H9 (cell line): ENCODE measurements at regions not wholly inside any gene's neighbourhood (a gene's known extent, or its start where the extent isn't known, plus 50 kb on each side); places are given as distances from the start of the nearest gene placed in this dataset.

Experiments used
- DNase-seq: peaks from one replicate; pipeline ENCODE4 v3.0.0-alpha.2; 2017
- H2AFZ ChIP-seq: one replicate; pipeline ENCODE4 v1.6.1; 2013; ENCODE audit warnings: mild to moderate bottlenecking, low read length, control low read depth, moderate library complexity
- H2AK5ac ChIP-seq: 2 replicates; pipeline ENCODE4 v1.6.1; 2013; ENCODE audit warnings: low read length, control low read depth, mixed read lengths; ENCODE audit not compliant: insufficient read length
- H2BK120ac ChIP-seq: one replicate; pipeline ENCODE4 v1.6.1; 2013; ENCODE audit warnings: low read depth, mild to moderate bottlenecking, low read length, control low read depth, inconsistent platforms; ENCODE audit not compliant: poor library complexity, severe bottlenecking
- H2BK12ac ChIP-seq: 2 replicates; pipeline ENCODE4 v1.6.1; 2013; ENCODE audit warnings: low read length, control low read depth, mixed read lengths, low read depth; ENCODE audit not compliant: insufficient read length
- H2BK15ac ChIP-seq: 2 replicates; pipeline ENCODE4 v1.6.1; 2013; ENCODE audit warnings: low read depth, low read length, control low read depth
- H2BK20ac ChIP-seq: one replicate; pipeline ENCODE4 v1.6.1; 2013; ENCODE audit warnings: low read depth, mild to moderate bottlenecking, low read length, control low read depth, inconsistent platforms; ENCODE audit not compliant: poor library complexity, severe bottlenecking
- H2BK5ac ChIP-seq: 2 replicates; pipeline ENCODE4 v1.6.1; 2013; ENCODE audit warnings: low read length, control low read depth, mixed read lengths; ENCODE audit not compliant: insufficient read length
- H3K14ac ChIP-seq: 2 replicates; pipeline ENCODE4 v1.6.1; 2013; ENCODE audit warnings: low read length, control low read depth; ENCODE audit not compliant: insufficient read depth
- H3K18ac ChIP-seq: 2 replicates; pipeline ENCODE4 v1.6.1; 2013; ENCODE audit warnings: low read depth, mild to moderate bottlenecking, mixed read lengths, low read length, control low read depth; ENCODE audit not compliant: insufficient read length
- H3K23ac ChIP-seq: 2 replicates; pipeline ENCODE4 v1.6.1; 2013; ENCODE audit warnings: low read length, control low read depth, mixed read lengths, low read depth; ENCODE audit not compliant: insufficient read length
- H3K23me2 ChIP-seq: 2 replicates; pipeline ENCODE4 v1.6.1; 2013; ENCODE audit warnings: low read depth, mild to moderate bottlenecking, mixed read lengths, low read length, control low read depth; ENCODE audit not compliant: insufficient read length, poor library complexity, severe bottlenecking
- H3K27ac ChIP-seq: 2 replicates; pipeline ENCODE4 v1.5.1; 2013; ENCODE audit warnings: low read length, control low read depth, mixed read lengths, low read depth; ENCODE audit not compliant: insufficient read length
- H3K27me3 ChIP-seq: 2 replicates; pipeline ENCODE4 v1.6.1; 2013; ENCODE audit warnings: low read length, control low read depth, inconsistent platforms; ENCODE audit not compliant: insufficient read depth
- H3K4ac ChIP-seq: 2 replicates; pipeline ENCODE4 v1.6.1; 2013; ENCODE audit warnings: low read depth, mild to moderate bottlenecking, control low read depth, inconsistent platforms, low read length, moderate library complexity
- H3K4me1 ChIP-seq: 2 replicates; pipeline ENCODE4 v1.6.1; 2013; ENCODE audit warnings: low read length, control low read depth, inconsistent platforms; ENCODE audit not compliant: insufficient read depth
- H3K4me2 ChIP-seq: 2 replicates; pipeline ENCODE4 v1.6.1; 2013; ENCODE audit warnings: low read length, control low read depth, mixed read lengths; ENCODE audit not compliant: insufficient read length, insufficient read depth
- H3K56ac ChIP-seq: 2 replicates; pipeline ENCODE4 v1.6.1; 2013; ENCODE audit warnings: low read depth, mild to moderate bottlenecking, mixed read lengths, low read length, control low read depth; ENCODE audit not compliant: insufficient read length
- H3K79me1 ChIP-seq: 2 replicates; pipeline ENCODE4 v1.6.1; 2013; ENCODE audit warnings: low read depth, mild to moderate bottlenecking, moderate library complexity, low read length, control low read depth, inconsistent platforms; ENCODE audit not compliant: insufficient read depth, poor library complexity, severe bottlenecking
- H3K79me2 ChIP-seq: 2 replicates; pipeline ENCODE4 v1.6.1; 2013; ENCODE audit warnings: low read length, control low read depth, inconsistent platforms; ENCODE audit not compliant: insufficient read depth
- H3K9ac ChIP-seq: 2 replicates; pipeline ENCODE4 v1.6.1; 2013; ENCODE audit warnings: low read length, control low read depth, mixed read lengths; ENCODE audit not compliant: insufficient read length; ENCODE audit errors: extremely low read depth
- H3K9me3 ChIP-seq: one replicate; pipeline ENCODE4 v1.6.1; 2013; ENCODE audit warnings: low read depth, low read length, inconsistent platforms; ENCODE audit not compliant: control insufficient read depth
- H3T11ph ChIP-seq: one replicate; pipeline ENCODE4 v1.6.1; 2013; ENCODE audit warnings: mild to moderate bottlenecking, low read length, control low read depth, inconsistent platforms
- H4K20me1 ChIP-seq: one replicate; pipeline ENCODE4 v1.6.1; 2013; ENCODE audit not compliant: control insufficient read depth, insufficient read length, insufficient read depth
- H4K5ac ChIP-seq: 2 replicates; pipeline ENCODE4 v1.6.1; 2013; ENCODE audit warnings: low read depth, mild to moderate bottlenecking, mixed read lengths, low read length, control low read depth; ENCODE audit not compliant: insufficient read length
- H4K8ac ChIP-seq: replicated peaks from 2 replicates; pipeline ENCODE4 v1.6.1; 2013; ENCODE audit warnings: low read length, control low read depth, mixed read lengths, low read depth; ENCODE audit not compliant: insufficient read length
- H4K91ac ChIP-seq: 2 replicates; pipeline ENCODE4 v1.6.1; 2013; ENCODE audit warnings: low read depth, mild to moderate bottlenecking, moderate library complexity, mixed read lengths, low read length, control low read depth; ENCODE audit not compliant: insufficient read length
- H3K27ac Mint-ChIP-seq, 3 experiments: 2 replicates in 2 of 3; 3 replicates in 1 of 3; pipeline ENCODE4 v1.8.0; 2020 to 2021; ENCODE audit warnings: mixed read lengths in 3 of 3, mild to moderate bottlenecking in 1 of 3, moderate library complexity in 1 of 3
- H3K27me3 Mint-ChIP-seq: 2 replicates; pipeline ENCODE4 v1.8.0; 2021; ENCODE audit warnings: low read depth, mild to moderate bottlenecking, moderate library complexity, mixed read lengths
- H3K36me3 Mint-ChIP-seq, 3 experiments: 2 replicates in 2 of 3; 3 replicates in 1 of 3; pipeline ENCODE4 v1.8.0; 2020 to 2021; ENCODE audit warnings: low read depth in 3 of 3, mixed read lengths in 3 of 3; ENCODE audit not compliant: insufficient read depth in 1 of 3
- H3K4me1 Mint-ChIP-seq, 2 experiments: 2 replicates each; pipeline ENCODE4 v1.8.0; 2020; ENCODE audit warnings: mixed read lengths in 2 of 2
- H3K4me3 Mint-ChIP-seq, 2 experiments: 2 replicates in 1 of 2; 3 replicates in 1 of 2; pipeline ENCODE4 v1.8.0; 2020 to 2021; ENCODE audit warnings: mild to moderate bottlenecking in 2 of 2, mixed read lengths in 2 of 2, moderate library complexity in 1 of 2
- H3K9me3 Mint-ChIP-seq, 2 experiments: 2 replicates in 1 of 2; 3 replicates in 1 of 2; pipeline ENCODE4 v1.8.0; 2020; ENCODE audit warnings: mild to moderate bottlenecking in 2 of 2, mixed read lengths in 2 of 2, moderate library complexity in 1 of 2
- TF ChIP-seq, protein P1 (sequence below): fragments of 200-600 bp; sonication (generic); conservative IDR thresholded peaks from 3 replicates; pipeline ENCODE4 v1.8.0; 2021; ENCODE audit warnings: antibody characterized with exemption, mild to moderate bottlenecking

DNA sequence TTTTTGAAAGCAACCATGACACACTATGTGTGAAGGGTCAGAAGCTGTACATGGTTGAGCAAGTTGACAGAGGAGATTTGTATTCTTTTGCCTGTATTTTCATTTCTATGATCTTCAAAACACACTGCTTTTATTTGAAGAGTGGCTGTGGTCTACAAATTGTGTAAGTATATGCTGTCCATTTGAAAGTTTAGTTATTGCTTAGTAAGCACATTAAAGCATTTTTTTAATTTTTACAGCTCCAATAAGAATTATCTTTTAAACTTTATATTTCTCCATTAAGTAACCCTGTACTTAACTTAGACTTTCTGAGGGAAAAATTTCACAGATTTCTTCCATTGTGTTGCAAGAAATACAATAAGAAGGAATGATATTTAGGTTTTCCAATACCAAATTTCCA lies 915.2 kb downstream of the SLC6A15 start:
- TF ChIP-seq, protein P1, sequence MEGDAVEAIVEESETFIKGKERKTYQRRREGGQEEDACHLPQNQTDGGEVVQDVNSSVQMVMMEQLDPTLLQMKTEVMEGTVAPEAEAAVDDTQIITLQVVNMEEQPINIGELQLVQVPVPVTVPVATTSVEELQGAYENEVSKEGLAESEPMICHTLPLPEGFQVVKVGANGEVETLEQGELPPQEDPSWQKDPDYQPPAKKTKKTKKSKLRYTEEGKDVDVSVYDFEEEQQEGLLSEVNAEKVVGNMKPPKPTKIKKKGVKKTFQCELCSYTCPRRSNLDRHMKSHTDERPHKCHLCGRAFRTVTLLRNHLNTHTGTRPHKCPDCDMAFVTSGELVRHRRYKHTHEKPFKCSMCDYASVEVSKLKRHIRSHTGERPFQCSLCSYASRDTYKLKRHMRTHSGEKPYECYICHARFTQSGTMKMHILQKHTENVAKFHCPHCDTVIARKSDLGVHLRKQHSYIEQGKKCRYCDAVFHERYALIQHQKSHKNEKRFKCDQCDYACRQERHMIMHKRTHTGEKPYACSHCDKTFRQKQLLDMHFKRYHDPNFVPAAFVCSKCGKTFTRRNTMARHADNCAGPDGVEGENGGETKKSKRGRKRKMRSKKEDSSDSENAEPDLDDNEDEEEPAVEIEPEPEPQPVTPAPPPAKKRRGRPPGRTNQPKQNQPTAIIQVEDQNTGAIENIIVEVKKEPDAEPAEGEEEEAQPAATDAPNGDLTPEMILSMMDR = no peak
- H2AFZ ChIP-seq = no peak overlapping the region
- H2BK12ac ChIP-seq = no peak overlapping the region
- no peaks in the 10 kb centered on the region for H3K27me3 Mint-ChIP-seq
- no peaks in the 10 kb centered on the region for H3K4me1 ChIP-seq
- DNase-seq = no peak
- no peaks in the 10 kb centered on the region for H3K36me3 Mint-ChIP-seq
- H3K27ac Mint-ChIP-seq = no peak overlapping the region
- H3K4ac ChIP-seq = no peak overlapping the region
- H3K79me1 ChIP-seq = no peaks in the 10 kb centered on the region
- no peaks in the 10 kb centered on the region for H3K79me2 ChIP-seq
- no peak overlapping the region for H3K23ac ChIP-seq
- no peak overlapping the region for H2BK15ac ChIP-seq
- H3K56ac ChIP-seq = no peak overlapping the region
- no peaks in the 10 kb centered on the region for H3K9me3 ChIP-seq
- no peak overlapping the region for H2BK20ac ChIP-seq
- H3K9me3 Mint-ChIP-seq = no peaks in the 10 kb centered on the region
- H3T11ph ChIP-seq = no peak overlapping the region
- H3K23me2 ChIP-seq = no peaks in the 10 kb centered on the region
- no peak overlapping the region for H4K8ac ChIP-seq
- no peak overlapping the region for H4K91ac ChIP-seq
- no peak overlapping the region for H2BK5ac ChIP-seq
- H2AK5ac ChIP-seq = no peak overlapping the region
- no peaks in the 10 kb centered on the region for H4K20me1 ChIP-seq
- H3K14ac ChIP-seq = no peak overlapping the region
- no peaks in the 10 kb centered on the region for H3K4me1 Mint-ChIP-seq
- no peak overlapping the region for H3K4me3 Mint-ChIP-seq
- no peak overlapping the region for H2BK120ac ChIP-seq
- no peak overlapping the region for H3K18ac ChIP-seq
- no peak overlapping the region for H3K27ac ChIP-seq
- H3K27me3 ChIP-seq = no peaks in the 10 kb centered on the region
- no peak overlapping the region for H3K4me2 ChIP-seq
- no peak overlapping the region for H4K5ac ChIP-seq
- H3K9ac ChIP-seq = no peak overlapping the region
